GM20431 (cell line): ENCODE measurements at regions not wholly inside any gene's neighbourhood (a gene's known extent, or its start where the extent isn't known, plus 50 kb on each side); places are given as distances from the start of the nearest gene placed in this dataset.

Experiments
- in situ Hi-C: fragments of 300-500 bp; cut with MseI, MboI; formaldehyde crosslinking; loops from one replicate; pipeline ENCODE4 v1.15.0; 2020; ENCODE audit warnings: low sequenced_read_pairs; ENCODE audit not compliant: unreplicated experiment

DNA sequence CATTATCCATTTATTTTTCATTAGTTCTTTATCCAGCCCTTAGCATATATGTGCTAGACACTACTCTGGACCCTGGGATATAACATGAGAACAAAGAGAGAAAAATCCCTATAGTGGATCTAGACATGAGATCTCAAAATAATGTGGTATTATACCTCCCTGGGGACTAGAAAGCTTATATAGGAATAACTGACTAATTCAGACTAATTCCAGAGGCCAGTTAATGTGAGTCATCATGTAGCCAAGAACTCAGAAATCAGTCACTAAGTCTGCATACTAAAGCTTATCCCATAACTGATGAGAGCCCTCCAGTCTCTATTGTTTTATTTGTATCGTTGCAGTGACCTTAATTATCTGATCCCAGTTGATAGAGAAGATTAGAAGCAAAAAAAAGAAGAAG, 267.1 kb upstream of the RGS6 start:
- in situ Hi-C loops: no loop called here

DNA sequence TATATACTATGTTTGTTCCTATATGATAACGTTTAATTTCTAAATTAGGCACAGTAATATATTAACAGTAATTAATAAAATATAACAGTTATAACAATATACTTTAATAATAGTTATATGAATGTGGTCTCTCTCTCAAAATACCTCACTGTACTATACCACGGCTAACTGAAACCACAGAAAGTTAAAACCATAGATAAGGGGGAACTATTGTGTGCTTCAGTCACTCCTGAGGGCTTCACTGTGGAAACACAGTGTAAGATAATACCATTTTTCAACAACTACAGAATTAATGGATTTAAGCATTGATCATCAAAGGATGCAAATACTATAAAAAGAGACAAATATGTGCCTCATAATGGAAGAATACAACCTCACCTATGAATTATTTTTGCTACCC, 266.4 kb upstream of the RGS6 start:
- in situ Hi-C loops: no loop called here

GRCh38 chr14:71666571-71667145, 265.6 kb upstream of the RGS6 start:
- in situ Hi-C loops: no loop called here

DNA sequence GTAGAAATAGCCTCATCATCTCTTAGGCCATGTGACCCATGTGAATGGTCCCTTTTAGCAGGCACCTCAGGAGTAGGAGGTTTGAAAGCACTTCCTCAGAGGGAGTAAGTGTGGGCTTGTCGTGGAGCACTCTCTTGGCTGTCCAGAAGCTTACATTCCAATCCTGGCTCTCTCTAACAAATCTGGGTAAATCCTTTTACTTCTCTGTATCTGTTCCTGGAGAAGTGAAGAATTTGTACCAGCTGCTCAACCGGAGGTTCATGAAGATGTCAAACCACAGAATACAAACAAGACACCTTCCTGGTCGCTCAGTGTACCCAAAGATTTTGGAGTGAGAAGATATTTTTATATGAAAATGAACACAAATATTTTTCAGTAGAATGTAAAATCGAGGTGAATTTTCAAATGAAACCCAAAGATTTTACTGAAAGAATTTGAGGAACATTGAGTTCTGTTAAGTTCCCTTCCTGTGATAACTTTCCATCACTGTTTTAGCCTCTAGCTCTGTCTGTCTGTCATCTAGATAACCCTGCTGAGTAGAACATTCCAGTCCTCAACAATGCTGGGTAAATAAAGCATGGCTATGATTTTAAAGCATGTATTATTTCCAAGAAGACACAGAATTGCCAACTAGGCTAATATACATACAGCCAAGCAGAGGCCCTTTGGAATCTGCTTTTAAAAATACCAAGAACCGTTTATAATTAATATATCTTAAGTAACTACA, 263.9 kb upstream of the RGS6 start:
- in situ Hi-C loops: no loop called here

DNA sequence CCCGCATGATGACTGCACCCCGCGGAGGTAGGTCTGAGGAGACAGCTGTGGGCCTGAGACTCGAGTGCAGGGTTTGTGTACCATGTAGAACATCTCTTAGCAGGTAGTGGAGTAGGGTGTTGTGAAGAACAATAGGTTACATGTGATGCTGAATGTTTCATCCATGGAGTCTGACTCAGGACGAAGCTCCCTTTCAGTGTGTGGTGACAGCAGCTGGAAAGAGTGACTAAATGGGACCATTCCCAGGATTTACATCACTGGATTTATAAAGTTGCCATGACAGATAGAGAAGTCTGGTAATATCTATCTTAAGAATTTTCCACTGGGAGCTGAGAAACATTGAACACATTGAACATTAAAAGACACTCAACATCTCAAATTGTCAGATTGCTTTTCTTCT, 259.6 kb upstream of the RGS6 start:
- in situ Hi-C loops: no loop called here

DNA sequence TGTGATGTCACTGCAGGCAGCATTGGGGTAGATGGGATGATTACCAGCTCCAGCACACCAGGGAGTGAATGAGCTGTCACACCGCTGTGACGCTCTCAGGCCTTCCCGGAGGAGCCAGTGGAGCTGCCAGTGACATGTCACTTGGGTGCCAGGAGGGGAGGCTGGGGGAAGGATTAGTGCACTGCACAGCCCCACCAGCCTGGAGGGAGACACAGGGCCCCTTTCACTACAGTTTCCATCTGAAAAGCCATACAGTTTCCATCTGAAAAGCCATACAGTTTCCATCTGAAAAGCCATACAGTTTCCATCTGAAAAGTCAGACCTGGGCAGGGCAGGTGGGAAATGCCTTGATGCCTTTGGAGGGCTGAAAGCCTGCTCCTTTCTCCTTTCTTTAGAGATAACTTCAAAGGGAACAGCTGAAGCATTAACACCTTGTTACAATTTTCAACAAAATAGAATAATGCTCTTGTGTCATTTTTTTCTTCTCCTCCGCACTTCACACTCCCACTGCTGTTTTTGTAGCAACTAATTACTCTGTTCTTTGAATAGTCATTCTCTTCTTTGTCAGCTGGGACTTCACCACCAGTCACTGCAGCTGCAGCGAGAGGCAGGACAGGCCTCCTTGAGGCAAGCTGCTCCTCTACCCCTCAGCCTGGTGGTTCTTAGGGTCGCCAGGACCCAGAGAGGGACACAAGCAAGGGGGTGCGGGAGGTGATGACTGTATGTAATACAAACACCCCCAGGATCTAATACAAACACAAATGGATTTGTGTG, 256.9 kb upstream of the RGS6 start:
- in situ Hi-C loops: no loop called here

DNA sequence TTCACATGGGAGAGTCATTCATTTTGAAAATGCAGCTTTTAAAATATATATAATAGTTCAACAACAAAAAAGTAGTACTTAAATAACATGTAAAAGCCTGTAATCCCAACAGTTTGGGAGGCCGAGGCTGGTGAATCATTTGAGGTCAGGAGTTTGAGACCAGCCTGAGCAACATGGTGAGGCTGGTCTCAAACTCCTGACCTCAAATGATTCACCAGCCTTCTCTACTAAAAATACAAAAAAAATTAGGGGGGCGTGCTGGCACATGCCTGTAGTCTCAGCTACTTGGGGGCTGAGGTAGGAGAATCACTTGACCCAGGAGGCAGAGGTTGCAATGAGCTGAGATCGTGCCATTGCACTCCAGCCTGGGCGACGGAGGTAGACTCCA, 256.3 kb upstream of the RGS6 start:
- in situ Hi-C loops: no loop called here

- in situ Hi-C loops: no loop called here
Measured at GRCh38 chr14:71680736-71681387, 251.4 kb upstream of the RGS6 start.

GRCh38 chr14:71682337-71682736, 249.9 kb upstream of the RGS6 start:
- in situ Hi-C loops: no loop called here

- in situ Hi-C loops: no loop called here
Measured at GRCh38 chr14:71684323-71684722, 247.9 kb upstream of the RGS6 start.

DNA sequence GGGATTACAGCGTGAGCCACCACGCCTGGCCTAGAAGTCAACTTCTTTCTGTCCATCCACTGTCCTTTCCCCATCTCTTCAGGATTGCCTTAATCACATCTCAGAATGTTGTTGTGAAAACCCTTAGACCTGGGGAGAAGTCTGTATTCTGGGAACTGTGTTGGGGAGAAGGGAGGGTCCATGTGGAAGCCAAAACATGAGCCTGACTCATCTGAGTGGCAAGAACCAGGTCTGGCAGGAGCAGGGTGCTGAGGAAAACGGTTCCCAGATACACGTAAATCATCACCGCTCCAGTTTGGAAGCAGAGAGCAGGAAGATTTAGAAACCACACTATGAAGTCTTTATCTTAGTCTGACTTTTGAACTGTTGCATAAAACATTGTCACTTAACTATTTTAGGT, 245.6 kb upstream of the RGS6 start:
- in situ Hi-C loops: no loop called here

DNA sequence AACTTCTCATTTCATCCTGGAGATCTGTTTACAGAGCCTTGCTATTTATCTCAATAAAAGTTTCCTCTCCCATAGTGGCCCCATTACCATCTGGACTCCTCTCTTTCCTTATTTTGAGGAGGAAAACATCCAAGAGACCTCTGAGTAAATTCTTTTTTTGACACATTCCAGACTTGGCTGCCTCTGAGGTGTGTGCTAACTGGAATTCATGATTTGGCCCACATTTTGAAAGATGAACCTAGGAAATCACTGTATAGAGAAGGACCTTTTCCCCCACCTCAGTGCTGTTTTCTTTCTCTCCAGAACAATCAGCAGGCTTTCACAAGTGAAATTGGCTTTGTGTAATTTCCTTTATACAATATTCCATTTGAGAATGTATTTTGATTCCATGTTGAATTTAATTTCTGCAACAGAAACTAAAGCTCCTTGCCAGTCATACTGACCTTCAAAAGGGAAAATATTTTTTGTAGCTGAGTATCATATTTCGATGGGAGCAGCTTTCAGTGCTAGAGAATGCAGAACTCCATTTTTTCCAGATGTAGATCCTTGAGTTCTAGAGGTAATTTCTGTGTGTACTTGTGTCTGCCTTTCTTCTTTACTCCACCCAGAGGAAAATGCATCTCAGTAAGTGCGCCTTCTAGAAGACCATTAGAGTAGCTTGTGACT, 244.9 kb upstream of the RGS6 start:
- in situ Hi-C loops: no loop called here

DNA sequence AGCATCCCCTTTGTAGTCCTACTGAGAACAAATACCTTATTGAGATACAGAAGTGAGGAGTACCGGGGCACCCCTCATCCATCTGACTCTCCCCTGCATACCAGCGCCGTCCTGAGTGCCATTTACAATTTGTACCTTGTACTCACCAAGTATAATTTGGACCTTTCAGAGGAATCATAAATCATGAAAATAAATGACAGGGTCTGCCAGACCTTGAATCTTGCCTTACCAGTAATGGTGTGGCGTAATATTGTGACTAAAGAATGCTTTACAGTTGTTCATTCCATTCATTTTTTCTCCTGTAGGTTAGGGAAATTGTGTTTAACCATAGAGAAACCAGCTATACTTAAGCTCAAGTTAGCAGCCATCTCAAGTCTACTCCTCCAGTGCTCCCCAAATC, 243.7 kb upstream of the RGS6 start:
- in situ Hi-C loops: no loop called here

- in situ Hi-C loops: no loop called here
Measured at GRCh38 chr14:71690478-71690877, 241.8 kb upstream of the RGS6 start.

DNA sequence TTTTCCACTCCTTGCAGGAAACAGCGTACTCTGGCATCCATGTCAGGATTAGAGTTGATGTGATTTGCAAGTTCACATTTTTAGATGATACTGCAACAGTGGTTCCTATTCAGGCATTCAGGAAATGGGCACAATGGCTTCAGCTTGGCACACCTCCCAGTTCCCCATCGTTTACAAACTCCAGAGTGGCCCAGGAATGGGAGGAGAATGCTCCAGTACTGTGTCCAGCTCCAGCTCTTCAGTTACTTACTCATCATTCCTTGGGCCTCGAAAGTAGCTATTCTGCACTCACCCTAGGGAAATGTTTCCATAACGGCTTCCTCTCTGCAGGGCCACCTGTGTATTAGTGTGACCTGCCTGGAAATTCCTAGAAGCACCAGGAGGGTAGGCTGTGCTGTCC, 239.7 kb upstream of the RGS6 start:
- in situ Hi-C loops: no loop called here

GRCh38 chr14:71693381-71693780, 238.8 kb upstream of the RGS6 start:
- in situ Hi-C loops: no loop called here

DNA sequence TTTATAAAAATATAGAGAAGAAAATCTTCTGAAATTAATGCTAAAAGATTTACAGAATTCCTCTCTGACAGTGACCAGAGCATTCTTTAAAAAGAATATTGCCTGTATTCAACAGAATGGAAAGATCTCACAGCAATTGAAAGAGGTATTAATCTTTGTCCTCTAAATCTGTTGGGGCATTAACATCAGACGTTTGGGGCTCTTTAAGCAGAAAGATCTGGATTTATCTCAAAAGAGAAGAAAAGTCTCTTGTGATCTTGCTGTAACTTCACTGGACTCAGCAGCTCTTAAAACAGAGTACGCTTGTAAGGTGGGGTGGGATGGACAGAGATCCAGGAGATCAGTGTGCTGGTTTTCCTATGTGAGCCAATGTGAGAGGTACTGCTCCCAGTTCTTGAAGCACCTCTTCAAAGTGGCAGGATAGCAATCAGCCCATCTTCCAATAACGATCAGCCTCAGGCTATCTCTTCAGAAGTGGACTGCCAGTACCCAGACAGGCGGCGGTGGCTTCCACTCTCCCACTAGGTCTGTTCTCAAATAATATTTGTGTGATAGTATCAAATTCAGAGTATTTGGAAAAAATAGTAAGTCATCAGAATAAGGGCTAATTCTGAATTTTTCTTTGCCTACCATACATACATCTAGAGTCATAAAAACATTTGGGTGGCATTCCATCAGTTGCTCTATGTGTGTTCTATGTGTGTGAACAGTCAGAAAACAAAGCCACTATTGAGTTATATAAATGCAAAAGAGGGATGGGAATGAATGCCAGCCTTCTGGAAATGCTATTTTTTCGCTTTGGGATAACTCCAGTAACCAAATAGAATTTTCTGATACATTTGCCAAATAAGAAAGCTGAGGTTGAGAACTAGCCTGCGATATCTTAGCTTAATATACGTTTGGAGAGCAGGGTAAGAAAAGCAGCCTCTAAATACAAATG, 237.4 kb upstream of the RGS6 start:
- in situ Hi-C loops: no loop called here

DNA sequence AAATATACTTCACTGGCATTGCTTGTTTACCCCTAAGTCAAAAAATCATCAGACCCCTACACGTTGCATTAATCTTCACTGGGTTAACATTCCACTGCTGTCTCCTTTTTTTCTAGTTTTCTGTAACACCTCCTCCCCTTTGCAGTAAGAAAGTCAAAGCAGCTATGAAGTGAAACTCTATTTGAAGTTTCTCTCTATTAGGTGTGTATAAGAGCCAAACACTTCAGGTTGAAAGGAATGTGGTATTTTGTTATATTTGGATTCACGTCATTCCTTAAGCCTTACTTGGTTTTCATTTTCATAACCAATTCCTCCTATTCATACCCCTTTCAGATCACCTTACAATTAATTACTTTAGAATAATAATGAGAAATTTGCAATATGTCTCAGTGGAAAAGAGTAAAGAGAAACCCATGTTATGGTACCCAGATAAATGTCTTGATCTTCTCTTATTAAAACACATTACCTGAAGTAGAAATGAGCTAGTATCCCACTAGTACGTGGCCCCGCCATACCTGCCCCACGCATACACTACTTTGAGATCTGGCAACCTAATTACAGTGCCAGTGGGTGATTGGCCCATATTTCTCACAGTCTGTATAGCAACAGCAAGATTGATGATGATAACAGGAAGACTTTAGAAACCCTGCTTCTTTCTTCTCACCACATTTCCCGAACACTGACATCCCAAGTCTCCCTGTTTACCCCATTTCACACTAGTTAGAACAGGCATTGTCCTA, 236.4 kb upstream of the RGS6 start:
- in situ Hi-C loops: no loop called here

DNA sequence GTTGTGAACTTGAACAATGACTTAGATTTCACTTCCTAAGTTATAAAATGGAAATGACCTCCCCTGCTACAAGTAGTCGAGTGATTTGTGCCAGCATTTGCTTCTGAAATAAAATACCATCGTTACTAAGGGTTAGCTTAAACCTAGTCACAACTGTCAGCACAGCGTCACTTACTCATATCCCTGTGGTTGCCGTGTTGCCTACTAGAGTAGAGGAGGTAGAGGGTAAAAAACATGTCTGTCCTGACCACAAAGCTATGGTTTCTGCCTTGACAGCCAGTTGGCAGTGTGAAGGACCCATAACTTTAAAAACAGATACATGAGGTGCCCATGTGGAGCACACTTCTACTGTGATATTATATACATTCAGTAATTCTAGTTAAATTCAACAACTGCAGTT, 234.2 kb upstream of the RGS6 start:
- in situ Hi-C loops: no loop called here
